Hepatocyte (in vitro differentiated cells): ENCODE measurements at regions not wholly inside any gene's neighbourhood (a gene's known extent, or its start where the extent isn't known, plus 50 kb on each side); places are given as distances from the start of the nearest gene placed in this dataset.

Experiments
- CTCF ChIP-seq: fragments of 200-600 bp; sonication (generic); IDR thresholded peaks from 2 replicates; pipeline ENCODE4 v1.5.1; 2016; ENCODE audit warnings: antibody characterized with exemption, mild to moderate bottlenecking; ENCODE audit not compliant: poor library complexity
- EZH2 ChIP-seq: fragments of 200-600 bp; sonication (generic); IDR thresholded peaks from 2 replicates; pipeline ENCODE4 v1.6.1; 2016; ENCODE audit warnings: antibody characterized with exemption, mild to moderate bottlenecking, borderline replicate concordance

DNA sequence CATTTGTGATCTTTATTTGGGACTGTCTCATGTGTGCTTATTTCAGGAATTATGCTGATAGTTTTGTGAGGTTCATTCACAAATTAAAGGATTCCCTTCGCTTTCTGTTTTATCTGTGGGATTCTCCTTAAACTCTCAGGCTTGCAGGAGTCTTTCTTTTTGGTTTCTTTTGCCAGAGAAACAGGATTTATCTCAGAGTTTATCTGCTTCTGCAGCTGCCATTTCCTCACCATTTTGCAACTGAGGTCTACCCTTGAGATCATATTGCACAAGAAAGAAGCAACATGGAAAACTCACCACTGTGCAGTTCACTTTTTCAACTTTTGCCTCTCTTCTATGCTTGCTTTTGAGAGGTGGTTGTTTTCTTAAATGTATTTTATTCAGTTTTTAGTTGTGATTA lies 201.0 kb downstream of the PRL start:
- TF ChIP-seq CTCF (no peak), EZH2 (no peak)
